ENCODE measurements at regions not wholly inside any gene's neighbourhood (a gene's known extent, or its start where the extent isn't known, plus 50 kb on each side); places are given as distances from the start of the nearest gene placed in this dataset.

DNA sequence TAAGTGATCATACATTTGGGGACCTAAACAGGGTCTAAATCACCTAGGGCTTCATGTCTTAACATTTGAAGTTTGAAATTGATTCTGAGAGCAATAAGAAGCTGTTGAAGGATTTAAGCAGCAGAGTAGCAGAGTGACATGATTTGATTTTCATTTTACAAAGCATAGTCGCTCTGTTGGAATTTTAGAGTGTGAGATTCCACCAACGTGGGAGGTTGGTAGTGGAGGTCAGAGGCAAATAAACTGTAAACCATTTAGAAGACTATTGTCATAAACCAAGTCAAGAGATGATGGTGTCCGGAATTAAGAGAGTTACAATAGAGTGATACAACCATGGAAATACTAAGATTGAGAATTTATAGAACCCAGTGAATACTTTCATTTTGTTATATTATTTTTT is 52.7 kb upstream of the ZDHHC17 start (continued):
- no peak for TF ChIP-seq YY1 (IDR thresholded peaks at IDR 0.05; ENCODE audit: extremely low read depth, insufficient replicate concordance, low read depth, low read length)
- TF ChIP-seq ZNF274 (IDR thresholded peaks at IDR 0.05; ENCODE audit: low read depth, low read length), result no peak
- TF ChIP-seq SP1 (IDR thresholded peaks at IDR 0.05; ENCODE audit: low read depth), result no peak
- no peak for TF ChIP-seq EGR1 (IDR thresholded peaks at IDR 0.05; ENCODE audit: low read depth)
- no peak for TF ChIP-seq TCF7L2 (IDR thresholded peaks at IDR 0.05; ENCODE audit: borderline replicate concordance, extremely low read depth, insufficient read depth, insufficient read length)

DNA sequence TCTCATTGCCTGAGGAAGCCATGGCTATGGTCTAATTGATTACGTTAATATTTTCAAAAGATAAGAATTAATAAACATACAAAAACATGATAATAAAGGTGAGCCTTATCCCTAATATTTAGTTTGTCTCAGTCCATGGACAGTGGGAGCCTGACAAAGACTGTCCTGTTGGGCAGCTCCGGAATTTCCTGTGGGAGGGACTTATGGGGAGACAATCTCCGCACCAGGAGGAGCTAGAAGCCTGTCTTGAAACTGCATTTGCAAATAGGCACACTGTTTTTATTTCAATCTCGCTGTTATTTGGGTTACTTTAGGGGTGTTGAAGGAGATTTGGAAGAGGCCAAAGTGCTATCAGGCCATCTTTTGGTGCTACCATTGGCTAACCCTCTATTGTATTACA is 50.8 kb upstream of the ZDHHC17 start:
- ATAC-seq, result no peak
- CTCF ChIA-PET, result no interaction called here
- RAD21 ChIA-PET (ENCODE audit: low non-redundant PET in 1 of 2, low total read pairs in 2 of 2, uncharacterized antibody in 2 of 2, unreplicated experiment in 2 of 2), result no interaction called here

DNA sequence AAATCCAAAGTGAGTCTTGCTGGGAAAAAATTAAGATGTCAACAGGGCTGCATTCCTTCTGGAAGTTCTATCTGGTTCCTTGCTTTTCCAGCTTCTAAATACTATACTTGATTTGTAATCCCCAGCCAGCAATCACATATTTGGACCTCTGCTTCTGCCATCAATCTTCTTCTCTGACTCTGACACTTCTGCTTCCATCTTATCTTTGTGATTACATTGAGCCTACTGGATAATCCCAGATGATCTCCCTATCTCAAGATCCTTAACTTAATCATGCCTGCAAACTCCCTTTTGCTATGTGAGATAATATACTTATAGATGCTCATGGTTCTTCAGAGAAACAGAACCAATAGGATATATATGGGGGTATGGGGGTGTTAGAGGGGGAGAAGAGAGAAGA is 49.9 kb upstream of the ZDHHC17 start:
- RAD21 ChIA-PET (ENCODE audit: low non-redundant PET in 1 of 2, low total read pairs in 2 of 2, uncharacterized antibody in 2 of 2, unreplicated experiment in 2 of 2), result no interaction called here
- no TSS peak for BruUV-seq (replicated peaks)
- POLR2A ChIA-PET, result no interaction called here
- no peak for TF ChIP-seq SIN3A (IDR thresholded peaks at IDR 0.05; ENCODE audit: low read depth)
- TF ChIP-seq, protein P1, sequence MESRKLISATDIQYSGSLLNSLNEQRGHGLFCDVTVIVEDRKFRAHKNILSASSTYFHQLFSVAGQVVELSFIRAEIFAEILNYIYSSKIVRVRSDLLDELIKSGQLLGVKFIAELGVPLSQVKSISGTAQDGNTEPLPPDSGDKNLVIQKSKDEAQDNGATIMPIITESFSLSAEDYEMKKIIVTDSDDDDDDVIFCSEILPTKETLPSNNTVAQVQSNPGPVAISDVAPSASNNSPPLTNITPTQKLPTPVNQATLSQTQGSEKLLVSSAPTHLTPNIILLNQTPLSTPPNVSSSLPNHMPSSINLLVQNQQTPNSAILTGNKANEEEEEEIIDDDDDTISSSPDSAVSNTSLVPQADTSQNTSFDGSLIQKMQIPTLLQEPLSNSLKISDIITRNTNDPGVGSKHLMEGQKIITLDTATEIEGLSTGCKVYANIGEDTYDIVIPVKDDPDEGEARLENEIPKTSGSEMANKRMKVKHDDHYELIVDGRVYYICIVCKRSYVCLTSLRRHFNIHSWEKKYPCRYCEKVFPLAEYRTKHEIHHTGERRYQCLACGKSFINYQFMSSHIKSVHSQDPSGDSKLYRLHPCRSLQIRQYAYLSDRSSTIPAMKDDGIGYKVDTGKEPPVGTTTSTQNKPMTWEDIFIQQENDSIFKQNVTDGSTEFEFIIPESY (IDR thresholded peaks at IDR 0.05; ENCODE audit: extremely low read depth, insufficient replicate concordance, low read length), result no peak
- TF ChIP-seq, protein P2, sequence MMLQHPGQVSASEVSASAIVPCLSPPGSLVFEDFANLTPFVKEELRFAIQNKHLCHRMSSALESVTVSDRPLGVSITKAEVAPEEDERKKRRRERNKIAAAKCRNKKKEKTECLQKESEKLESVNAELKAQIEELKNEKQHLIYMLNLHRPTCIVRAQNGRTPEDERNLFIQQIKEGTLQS (IDR thresholded peaks at IDR 0.05), result no peak
- no peak for TF ChIP-seq EGR1 (IDR thresholded peaks at IDR 0.05; ENCODE audit: low read depth)
- no peak for TF ChIP-seq ELF1 (IDR thresholded peaks at IDR 0.05; ENCODE audit: borderline replicate concordance, low read depth)
- no peak for TF ChIP-seq POLR2AphosphoS5 (IDR thresholded peaks at IDR 0.05; ENCODE audit: low read depth, low read length)
- no peak for TF ChIP-seq ZFX (IDR thresholded peaks at IDR 0.05)
- no peak for TF ChIP-seq EZH2 (IDR thresholded peaks at IDR 0.05)
- no peak for TF ChIP-seq POLR2A (IDR thresholded peaks at IDR 0.05; ENCODE audit: borderline replicate concordance, extremely low read depth, insufficient read depth, insufficient read length)
- no peak for TF ChIP-seq JUND (IDR thresholded peaks at IDR 0.05)

More for the DNA sequence above, 50.8 kb upstream of the ZDHHC17 start:
- intact Hi-C loops (cut with micrococcal nuclease), result no loop called here
- no peak for DNase-seq (ENCODE audit: low read depth, low spot score)
- no TSS peak for BruUV-seq (replicated peaks)
- no peak overlapping the region for H3K9ac ChIP-seq (ENCODE audit: low read length)
- no peak overlapping the region for H3K4me2 ChIP-seq (ENCODE audit: low read length)
- H3K27ac ChIP-seq (ENCODE audit: low read depth, low read length), result no peak overlapping the region
- no peaks in the 10 kb centered on the region for H3K9me3 ChIP-seq (ENCODE audit: control insufficient read depth in 1 of 2, insufficient read depth in 1 of 2, low read depth in 1 of 2, low read length in 2 of 2)
- no peaks in the 10 kb centered on the region for H3K4me1 ChIP-seq (ENCODE audit: control insufficient read depth in 1 of 2, insufficient read depth in 2 of 2, low read length in 2 of 2)
- H4K20me1 ChIP-seq (ENCODE audit: insufficient read depth), result no peaks in the 10 kb centered on the region
- TF ChIP-seq YY1 (IDR thresholded peaks at IDR 0.05; ENCODE audit: extremely low read depth, insufficient replicate concordance, low read depth, low read length) (no peak), ELF1 (IDR thresholded peaks at IDR 0.05; ENCODE audit: borderline replicate concordance, low read depth) (no peak), TCF7L2 (IDR thresholded peaks at IDR 0.05; ENCODE audit: borderline replicate concordance, extremely low read depth, insufficient read depth, insufficient read length) (no peak)
- H3K79me2 ChIP-seq (ENCODE audit: insufficient read depth, low read length), result no peaks in the 10 kb centered on the region
- H3K9me2 ChIP-seq (ENCODE audit: insufficient read depth), result no peaks in the 10 kb centered on the region
- H3K27me3 ChIP-seq (ENCODE audit: insufficient read depth, low read length), result no peaks in the 10 kb centered on the region
- H3K36me3 ChIP-seq (ENCODE audit: control insufficient read depth in 1 of 2, insufficient read depth in 2 of 2, low read length in 2 of 2), result no peaks in the 10 kb centered on the region
- POLR2A ChIA-PET, result no interaction called here
- no peak overlapping the region for H2AFZ ChIP-seq (ENCODE audit: low read depth, low read length, poor library complexity, severe bottlenecking)
- no peak overlapping the region for H3K4me3 ChIP-seq (replicated peaks in 1 of 2; ENCODE audit: low read depth in 1 of 2, low read length in 2 of 2)

More for the DNA sequence above, 49.9 kb upstream of the ZDHHC17 start:
- no peaks in the 10 kb centered on the region for H3K9me3 ChIP-seq (ENCODE audit: control insufficient read depth in 1 of 2, insufficient read depth in 1 of 2, low read depth in 1 of 2, low read length in 2 of 2)
- H3K4me2 ChIP-seq (ENCODE audit: low read length), result no peak overlapping the region
- CTCF ChIA-PET, result no interaction called here
- no peak overlapping the region for H3K9ac ChIP-seq (ENCODE audit: low read length)
- no peaks in the 10 kb centered on the region for H3K79me2 ChIP-seq (ENCODE audit: insufficient read depth, low read length)
- H2AFZ ChIP-seq (ENCODE audit: low read depth, low read length, poor library complexity, severe bottlenecking), result no peak overlapping the region
- no peaks in the 10 kb centered on the region for H3K27me3 ChIP-seq (ENCODE audit: insufficient read depth, low read length)
- H3K4me1 ChIP-seq (ENCODE audit: control insufficient read depth in 1 of 2, insufficient read depth in 2 of 2, low read length in 2 of 2), result no peaks in the 10 kb centered on the region
- ATAC-seq (no peak), DNase-seq (ENCODE audit: low read depth, low spot score) (no peak)
- intact Hi-C loops (cut with micrococcal nuclease), result no loop called here
- H3K4me3 ChIP-seq (replicated peaks in 1 of 2; ENCODE audit: low read depth in 1 of 2, low read length in 2 of 2), result no peak overlapping the region
- H4K20me1 ChIP-seq (ENCODE audit: insufficient read depth), result no peaks in the 10 kb centered on the region
- H3K27ac ChIP-seq (ENCODE audit: low read depth, low read length), result no peak overlapping the region
- H3K36me3 ChIP-seq (ENCODE audit: control insufficient read depth in 1 of 2, insufficient read depth in 2 of 2, low read length in 2 of 2), result no peaks in the 10 kb centered on the region
- H3K9me2 ChIP-seq (ENCODE audit: insufficient read depth), result no peaks in the 10 kb centered on the region

All from HCT116 (cell line).